Hematopoietic multipotent progenitor cell treated with erythropoietin and hydrocortisone succinate and interleukin-3 and kit ligand, for 4 days (in vitro differentiated cells): ENCODE measurements at regions not wholly inside any gene's neighbourhood (a gene's known extent, or its start where the extent isn't known, plus 50 kb on each side); places are given as distances from the start of the nearest gene placed in this dataset.

Experiments
- DNase-seq: peaks from one replicate; pipeline ENCODE4 v3.0.0-alpha.2; 2015

GRCh38 chr15:53397041-53397616, 362.3 kb downstream of the WDR72 start:
- no peak for DNase-seq

- DNase-seq, result no peak
Measured at GRCh38 chr15:53395871-53396270, 363.6 kb downstream of the WDR72 start.

GRCh38 chr15:53390549-53390948, 368.9 kb downstream of the WDR72 start:
- DNase-seq, result no peak

GRCh38 chr15:53389271-53390037, 370.0 kb downstream of the WDR72 start:
- no peak for DNase-seq

- peak; percentile 16 for DNase-seq
Measured at GRCh38 chr15:53384417-53384816, 375.0 kb downstream of the WDR72 start.

- DNase-seq, result no peak
Measured at GRCh38 chr15:53378096-53378800, 381.2 kb downstream of the WDR72 start.

- no peak for DNase-seq
Measured at GRCh38 chr15:53367740-53368139, 391.7 kb downstream of the WDR72 start.

GRCh38 chr15:53360881-53361280, 398.6 kb downstream of the WDR72 start:
- DNase-seq, result no peak

GRCh38 chr15:53359038-53359437, 400.4 kb downstream of the WDR72 start:
- DNase-seq, result no peak

GRCh38 chr15:53354874-53355273, 404.6 kb downstream of the WDR72 start:
- DNase-seq, result no peak

GRCh38 chr15:53351373-53351772, 408.1 kb downstream of the WDR72 start:
- DNase-seq, result no peak

GRCh38 chr15:53346583-53346982, 412.9 kb downstream of the WDR72 start:
- DNase-seq, result no peak

- DNase-seq, result peak; percentile 20
Measured at GRCh38 chr15:53331328-53332190, 427.9 kb downstream of the WDR72 start.

GRCh38 chr15:53328341-53328740, 431.1 kb downstream of the WDR72 start:
- DNase-seq, result peak; percentile 18

- DNase-seq, result no peak
Measured at GRCh38 chr15:53324061-53324460, 435.4 kb downstream of the WDR72 start.

- DNase-seq, result no peak
Measured at GRCh38 chr15:53323191-53323590, 436.3 kb downstream of the WDR72 start.

GRCh38 chr15:53320816-53321215, 438.6 kb downstream of the WDR72 start:
- no peak for DNase-seq

- no peak for DNase-seq
Measured at GRCh38 chr15:53312707-53313106, 446.8 kb downstream of the WDR72 start.

GRCh38 chr15:53310709-53311108, 448.8 kb downstream of the WDR72 start:
- DNase-seq, result no peak

GRCh38 chr15:53307952-53308624, 451.4 kb downstream of the WDR72 start:
- peak; percentile 2 for DNase-seq

GRCh38 chr15:53305554-53305953, 453.9 kb downstream of the WDR72 start:
- DNase-seq, result no peak

- no peak for DNase-seq
Measured at GRCh38 chr15:53305101-53305500, 454.4 kb downstream of the WDR72 start.

GRCh38 chr15:53297828-53298227, 461.6 kb downstream of the WDR72 start:
- no peak for DNase-seq
